H1 (cell line): ENCODE measurements at regions not wholly inside any gene's neighbourhood (a gene's known extent, or its start where the extent isn't known, plus 50 kb on each side); places are given as distances from the start of the nearest gene placed in this dataset.
A peak's percentile ranks its signal among the peaks of the same experiment; 100 is the strongest.

Source experiments
- RXRA ChIP-seq: IDR thresholded peaks from 2 replicates; pipeline ENCODE4 v1.6.1; 2011; ENCODE audit warnings: low read depth, mild to moderate bottlenecking, low read length, moderate library complexity; ENCODE audit not compliant: insufficient read depth
- YY1 ChIP-seq: IDR thresholded peaks from 2 replicates; pipeline ENCODE4 v1.6.1; 2011; ENCODE audit warnings: low read depth, mild to moderate bottlenecking, low read length
- TF ChIP-seq, protein P1 (sequence below): fragments of 300-600 bp; sonication (generic); IDR thresholded peaks from 2 replicates; pipeline ENCODE4 v1.7.1; 2012; ENCODE audit warnings: low read length, moderate library complexity, mild to moderate bottlenecking, inconsistent platforms; ENCODE audit not compliant: insufficient replicate concordance
- TF ChIP-seq, protein P2 (sequence below), 3 experiments: IDR thresholded peaks; 1 replicate in 2 of 3; 2 replicates in 1 of 3; pipeline versions ENCODE4 v1.5.1 to v1.6.1; 2011; ENCODE audit warnings: low read length in 3 of 3, mild to moderate bottlenecking in 3 of 3, inconsistent platforms in 2 of 3, low read depth in 1 of 3, moderate library complexity in 1 of 3; ENCODE audit not compliant: insufficient read depth in 1 of 3; ENCODE audit errors: control extremely low read depth in 1 of 3

DNA sequence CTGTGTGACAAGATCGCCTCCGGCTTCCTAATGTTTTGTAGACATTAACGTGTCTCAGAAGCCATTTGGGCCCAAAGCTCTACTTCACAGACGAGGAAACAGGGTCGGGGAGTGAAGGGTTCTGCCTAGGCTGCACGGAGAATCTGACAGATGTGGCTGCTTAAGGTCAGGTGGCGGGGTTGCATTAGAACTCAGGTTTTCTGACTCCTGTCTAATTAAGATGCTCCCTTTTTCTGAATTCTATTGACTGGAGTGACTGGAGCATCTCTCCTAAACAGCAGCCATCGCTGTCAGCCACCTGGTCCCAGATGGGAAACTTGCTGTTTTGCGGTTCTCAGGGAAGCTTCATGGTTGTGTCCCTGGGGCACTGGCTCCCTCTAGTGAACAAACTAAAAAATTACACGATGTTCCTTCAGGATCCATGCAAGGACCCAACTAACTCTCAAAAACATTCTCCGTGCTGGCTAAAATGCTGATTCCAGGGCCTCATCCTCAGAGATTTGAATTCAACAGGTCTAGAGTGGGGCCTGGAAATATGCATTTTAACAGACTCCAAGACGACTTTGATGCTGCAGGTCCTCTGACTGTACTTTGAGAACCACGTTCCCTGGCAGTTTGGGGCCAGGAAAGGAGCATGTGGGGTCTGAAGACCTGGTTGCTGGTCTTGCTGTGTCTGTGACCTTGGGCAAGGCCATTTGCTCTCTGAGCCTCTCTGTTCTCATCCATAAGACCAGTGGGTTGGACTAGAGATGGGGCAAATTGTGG lies 117.4 kb downstream of the IRF8 start (continued):
- TF ChIP-seq, protein P1, sequence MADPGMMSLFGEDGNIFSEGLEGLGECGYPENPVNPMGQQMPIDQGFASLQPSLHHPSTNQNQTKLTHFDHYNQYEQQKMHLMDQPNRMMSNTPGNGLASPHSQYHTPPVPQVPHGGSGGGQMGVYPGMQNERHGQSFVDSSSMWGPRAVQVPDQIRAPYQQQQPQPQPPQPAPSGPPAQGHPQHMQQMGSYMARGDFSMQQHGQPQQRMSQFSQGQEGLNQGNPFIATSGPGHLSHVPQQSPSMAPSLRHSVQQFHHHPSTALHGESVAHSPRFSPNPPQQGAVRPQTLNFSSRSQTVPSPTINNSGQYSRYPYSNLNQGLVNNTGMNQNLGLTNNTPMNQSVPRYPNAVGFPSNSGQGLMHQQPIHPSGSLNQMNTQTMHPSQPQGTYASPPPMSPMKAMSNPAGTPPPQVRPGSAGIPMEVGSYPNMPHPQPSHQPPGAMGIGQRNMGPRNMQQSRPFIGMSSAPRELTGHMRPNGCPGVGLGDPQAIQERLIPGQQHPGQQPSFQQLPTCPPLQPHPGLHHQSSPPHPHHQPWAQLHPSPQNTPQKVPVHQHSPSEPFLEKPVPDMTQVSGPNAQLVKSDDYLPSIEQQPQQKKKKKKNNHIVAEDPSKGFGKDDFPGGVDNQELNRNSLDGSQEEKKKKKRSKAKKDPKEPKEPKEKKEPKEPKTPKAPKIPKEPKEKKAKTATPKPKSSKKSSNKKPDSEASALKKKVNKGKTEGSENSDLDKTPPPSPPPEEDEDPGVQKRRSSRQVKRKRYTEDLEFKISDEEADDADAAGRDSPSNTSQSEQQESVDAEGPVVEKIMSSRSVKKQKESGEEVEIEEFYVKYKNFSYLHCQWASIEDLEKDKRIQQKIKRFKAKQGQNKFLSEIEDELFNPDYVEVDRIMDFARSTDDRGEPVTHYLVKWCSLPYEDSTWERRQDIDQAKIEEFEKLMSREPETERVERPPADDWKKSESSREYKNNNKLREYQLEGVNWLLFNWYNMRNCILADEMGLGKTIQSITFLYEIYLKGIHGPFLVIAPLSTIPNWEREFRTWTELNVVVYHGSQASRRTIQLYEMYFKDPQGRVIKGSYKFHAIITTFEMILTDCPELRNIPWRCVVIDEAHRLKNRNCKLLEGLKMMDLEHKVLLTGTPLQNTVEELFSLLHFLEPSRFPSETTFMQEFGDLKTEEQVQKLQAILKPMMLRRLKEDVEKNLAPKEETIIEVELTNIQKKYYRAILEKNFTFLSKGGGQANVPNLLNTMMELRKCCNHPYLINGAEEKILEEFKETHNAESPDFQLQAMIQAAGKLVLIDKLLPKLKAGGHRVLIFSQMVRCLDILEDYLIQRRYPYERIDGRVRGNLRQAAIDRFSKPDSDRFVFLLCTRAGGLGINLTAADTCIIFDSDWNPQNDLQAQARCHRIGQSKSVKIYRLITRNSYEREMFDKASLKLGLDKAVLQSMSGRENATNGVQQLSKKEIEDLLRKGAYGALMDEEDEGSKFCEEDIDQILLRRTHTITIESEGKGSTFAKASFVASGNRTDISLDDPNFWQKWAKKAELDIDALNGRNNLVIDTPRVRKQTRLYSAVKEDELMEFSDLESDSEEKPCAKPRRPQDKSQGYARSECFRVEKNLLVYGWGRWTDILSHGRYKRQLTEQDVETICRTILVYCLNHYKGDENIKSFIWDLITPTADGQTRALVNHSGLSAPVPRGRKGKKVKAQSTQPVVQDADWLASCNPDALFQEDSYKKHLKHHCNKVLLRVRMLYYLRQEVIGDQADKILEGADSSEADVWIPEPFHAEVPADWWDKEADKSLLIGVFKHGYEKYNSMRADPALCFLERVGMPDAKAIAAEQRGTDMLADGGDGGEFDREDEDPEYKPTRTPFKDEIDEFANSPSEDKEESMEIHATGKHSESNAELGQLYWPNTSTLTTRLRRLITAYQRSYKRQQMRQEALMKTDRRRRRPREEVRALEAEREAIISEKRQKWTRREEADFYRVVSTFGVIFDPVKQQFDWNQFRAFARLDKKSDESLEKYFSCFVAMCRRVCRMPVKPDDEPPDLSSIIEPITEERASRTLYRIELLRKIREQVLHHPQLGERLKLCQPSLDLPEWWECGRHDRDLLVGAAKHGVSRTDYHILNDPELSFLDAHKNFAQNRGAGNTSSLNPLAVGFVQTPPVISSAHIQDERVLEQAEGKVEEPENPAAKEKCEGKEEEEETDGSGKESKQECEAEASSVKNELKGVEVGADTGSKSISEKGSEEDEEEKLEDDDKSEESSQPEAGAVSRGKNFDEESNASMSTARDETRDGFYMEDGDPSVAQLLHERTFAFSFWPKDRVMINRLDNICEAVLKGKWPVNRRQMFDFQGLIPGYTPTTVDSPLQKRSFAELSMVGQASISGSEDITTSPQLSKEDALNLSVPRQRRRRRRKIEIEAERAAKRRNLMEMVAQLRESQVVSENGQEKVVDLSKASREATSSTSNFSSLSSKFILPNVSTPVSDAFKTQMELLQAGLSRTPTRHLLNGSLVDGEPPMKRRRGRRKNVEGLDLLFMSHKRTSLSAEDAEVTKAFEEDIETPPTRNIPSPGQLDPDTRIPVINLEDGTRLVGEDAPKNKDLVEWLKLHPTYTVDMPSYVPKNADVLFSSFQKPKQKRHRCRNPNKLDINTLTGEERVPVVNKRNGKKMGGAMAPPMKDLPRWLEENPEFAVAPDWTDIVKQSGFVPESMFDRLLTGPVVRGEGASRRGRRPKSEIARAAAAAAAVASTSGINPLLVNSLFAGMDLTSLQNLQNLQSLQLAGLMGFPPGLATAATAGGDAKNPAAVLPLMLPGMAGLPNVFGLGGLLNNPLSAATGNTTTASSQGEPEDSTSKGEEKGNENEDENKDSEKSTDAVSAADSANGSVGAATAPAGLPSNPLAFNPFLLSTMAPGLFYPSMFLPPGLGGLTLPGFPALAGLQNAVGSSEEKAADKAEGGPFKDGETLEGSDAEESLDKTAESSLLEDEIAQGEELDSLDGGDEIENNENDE, result no peak
- TF ChIP-seq, protein P2, sequence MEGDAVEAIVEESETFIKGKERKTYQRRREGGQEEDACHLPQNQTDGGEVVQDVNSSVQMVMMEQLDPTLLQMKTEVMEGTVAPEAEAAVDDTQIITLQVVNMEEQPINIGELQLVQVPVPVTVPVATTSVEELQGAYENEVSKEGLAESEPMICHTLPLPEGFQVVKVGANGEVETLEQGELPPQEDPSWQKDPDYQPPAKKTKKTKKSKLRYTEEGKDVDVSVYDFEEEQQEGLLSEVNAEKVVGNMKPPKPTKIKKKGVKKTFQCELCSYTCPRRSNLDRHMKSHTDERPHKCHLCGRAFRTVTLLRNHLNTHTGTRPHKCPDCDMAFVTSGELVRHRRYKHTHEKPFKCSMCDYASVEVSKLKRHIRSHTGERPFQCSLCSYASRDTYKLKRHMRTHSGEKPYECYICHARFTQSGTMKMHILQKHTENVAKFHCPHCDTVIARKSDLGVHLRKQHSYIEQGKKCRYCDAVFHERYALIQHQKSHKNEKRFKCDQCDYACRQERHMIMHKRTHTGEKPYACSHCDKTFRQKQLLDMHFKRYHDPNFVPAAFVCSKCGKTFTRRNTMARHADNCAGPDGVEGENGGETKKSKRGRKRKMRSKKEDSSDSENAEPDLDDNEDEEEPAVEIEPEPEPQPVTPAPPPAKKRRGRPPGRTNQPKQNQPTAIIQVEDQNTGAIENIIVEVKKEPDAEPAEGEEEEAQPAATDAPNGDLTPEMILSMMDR (IDR thresholded peaks at IDR 0.05; ENCODE audit: control extremely low read depth in 1 of 3, insufficient read depth in 1 of 3, low read depth in 1 of 3, low read length in 3 of 3), result peak; percentile 37 to 86 (median 80)
- TF ChIP-seq RXRA, result no peak
- TF ChIP-seq YY1, result peak; percentile 50; the same call in 1 of the 2 replicates
